Colonic mucosa (tissue), 4 donors: ENCODE measurements at regions not wholly inside any gene's neighbourhood (a gene's known extent, or its start where the extent isn't known, plus 50 kb on each side); places are given as distances from the start of the nearest gene placed in this dataset.

Source experiments
- DNase-seq: peaks from one replicate; pipeline ENCODE4 v3.0.0-alpha.2; 2020
- H3K27ac ChIP-seq: fragments of 200-600 bp; one replicate; pipeline ENCODE4 v1.8.0; 2021
- H3K27me3 ChIP-seq: fragments of 200-600 bp; one replicate; pipeline ENCODE4 v1.8.0; 2021
- H3K36me3 ChIP-seq: fragments of 200-600 bp; one replicate; pipeline ENCODE4 v1.8.0; 2021
- H3K4me1 ChIP-seq: fragments of 200-600 bp; one replicate; pipeline ENCODE4 v1.8.0; 2021; ENCODE audit warnings: mild to moderate bottlenecking
- H3K4me3 ChIP-seq: fragments of 200-600 bp; one replicate; pipeline ENCODE4 v1.8.0; 2021
- H3K9ac ChIP-seq, 2 donors: one replicate each; pipeline ENCODE4 v1.7.0; 2013; ENCODE audit warnings: control low read depth in 2 of 2, low read depth in 2 of 2, low read length in 2 of 2
- H3K9me3 ChIP-seq: fragments of 200-600 bp; one replicate; pipeline ENCODE4 v1.8.0; 2021
- intact Hi-C: fragments of 100-400 bp; cut with DNase I; formaldehyde crosslinking; loops from one replicate; pipeline ENCODE4 v1.14.1; 2022
- TF ChIP-seq, protein P1 (sequence below): fragments of 200-600 bp; IDR thresholded peaks from one replicate; pipeline ENCODE4 v1.8.0; 2022; ENCODE audit warnings: antibody characterized with exemption, mild to moderate bottlenecking
- donor health status: healthy.
- donor health status: DM: no; HTN: no; CAD: no.
- donor health status: DM: no; HTN: no; CAD: no.

DNA sequence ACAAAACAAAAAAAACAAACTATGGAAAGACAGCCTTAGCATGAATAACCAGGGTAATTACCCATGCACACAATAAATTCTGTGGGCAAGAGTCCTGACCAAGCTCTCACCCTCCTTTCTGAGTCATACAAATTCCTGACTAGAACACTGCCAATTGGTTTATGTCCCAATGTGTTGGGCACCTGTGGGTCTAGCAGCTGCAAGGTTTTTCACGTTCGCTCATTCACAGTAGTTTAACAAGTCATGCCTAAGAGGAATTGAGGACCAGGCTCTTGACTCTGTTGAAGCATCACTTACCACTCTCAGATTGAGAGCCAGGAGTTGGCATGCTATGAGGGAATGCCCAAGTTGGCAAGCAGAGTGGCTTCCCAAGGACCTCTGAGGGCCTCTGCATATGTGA lies 205.5 kb upstream of the SLC24A2 start:
- Histone ChIP-seq H3K27me3 (no peaks in the 10 kb centered on the region), H3K27ac (no peak overlapping the region), H3K36me3 (no peaks in the 10 kb centered on the region), H3K9me3 (no peaks in the 10 kb centered on the region), H3K4me3 (no peak overlapping the region), H3K4me1 (no peaks in the 10 kb centered on the region), H3K9ac (no peak overlapping the region)
- TF ChIP-seq, protein P1, sequence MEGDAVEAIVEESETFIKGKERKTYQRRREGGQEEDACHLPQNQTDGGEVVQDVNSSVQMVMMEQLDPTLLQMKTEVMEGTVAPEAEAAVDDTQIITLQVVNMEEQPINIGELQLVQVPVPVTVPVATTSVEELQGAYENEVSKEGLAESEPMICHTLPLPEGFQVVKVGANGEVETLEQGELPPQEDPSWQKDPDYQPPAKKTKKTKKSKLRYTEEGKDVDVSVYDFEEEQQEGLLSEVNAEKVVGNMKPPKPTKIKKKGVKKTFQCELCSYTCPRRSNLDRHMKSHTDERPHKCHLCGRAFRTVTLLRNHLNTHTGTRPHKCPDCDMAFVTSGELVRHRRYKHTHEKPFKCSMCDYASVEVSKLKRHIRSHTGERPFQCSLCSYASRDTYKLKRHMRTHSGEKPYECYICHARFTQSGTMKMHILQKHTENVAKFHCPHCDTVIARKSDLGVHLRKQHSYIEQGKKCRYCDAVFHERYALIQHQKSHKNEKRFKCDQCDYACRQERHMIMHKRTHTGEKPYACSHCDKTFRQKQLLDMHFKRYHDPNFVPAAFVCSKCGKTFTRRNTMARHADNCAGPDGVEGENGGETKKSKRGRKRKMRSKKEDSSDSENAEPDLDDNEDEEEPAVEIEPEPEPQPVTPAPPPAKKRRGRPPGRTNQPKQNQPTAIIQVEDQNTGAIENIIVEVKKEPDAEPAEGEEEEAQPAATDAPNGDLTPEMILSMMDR = no peak
- no peak for DNase-seq
- intact Hi-C loops = no loop called here

DNA sequence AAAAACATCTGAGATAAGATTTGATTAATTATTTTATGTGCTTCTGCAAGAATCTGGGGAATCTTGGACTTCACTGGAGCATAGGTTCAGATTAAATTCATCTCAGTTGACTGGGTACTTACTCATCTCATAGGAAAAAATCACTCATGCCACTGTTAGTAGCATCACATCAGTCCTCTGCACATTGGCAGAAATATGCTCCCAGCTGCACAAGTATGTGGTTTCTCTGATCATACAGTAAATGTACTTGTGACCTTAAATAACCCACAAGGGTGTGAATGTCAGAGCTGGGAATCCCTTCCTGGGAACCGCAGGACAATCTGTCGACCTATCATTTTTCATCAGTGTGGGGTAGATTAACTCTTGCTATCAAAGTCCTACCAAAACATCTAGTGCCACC lies 203.7 kb upstream of the SLC24A2 start:
- Histone ChIP-seq H3K9ac (no peak overlapping the region), H3K4me1 (no peaks in the 10 kb centered on the region), H3K9me3 (no peaks in the 10 kb centered on the region), H3K36me3 (no peaks in the 10 kb centered on the region), H3K27me3 (no peaks in the 10 kb centered on the region), H3K4me3 (no peak overlapping the region), H3K27ac (no peak overlapping the region)
- no peak for DNase-seq
- intact Hi-C loops = no loop called here
- TF ChIP-seq, protein P1 = no peak

DNA sequence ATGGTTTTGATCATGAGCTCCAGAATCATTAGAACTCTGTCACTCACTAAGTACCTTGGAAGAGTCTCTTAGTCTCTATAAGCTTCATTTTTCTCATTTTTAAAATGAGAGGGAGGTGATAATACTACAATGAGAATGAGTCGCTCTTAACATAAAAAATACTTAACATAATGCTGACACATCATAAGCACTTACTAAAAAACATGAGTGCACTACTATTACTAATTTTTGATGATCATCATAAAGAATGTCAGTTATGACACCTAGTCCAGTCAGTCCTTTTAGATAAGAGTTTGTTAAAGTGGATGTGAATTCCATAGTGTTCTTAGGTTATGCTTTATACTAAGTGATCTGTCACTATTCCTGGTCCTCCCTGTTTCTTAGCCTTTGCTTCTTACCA lies 200.4 kb upstream of the SLC24A2 start:
- Histone ChIP-seq H3K9ac (no peak overlapping the region), H3K4me3 (no peak overlapping the region), H3K27ac (no peak overlapping the region), H3K9me3 (no peaks in the 10 kb centered on the region), H3K4me1 (no peaks in the 10 kb centered on the region), H3K36me3 (no peaks in the 10 kb centered on the region), H3K27me3 (no peaks in the 10 kb centered on the region)
- TF ChIP-seq, protein P1 = no peak
- no peak for DNase-seq
- intact Hi-C loops = no loop called here

DNA sequence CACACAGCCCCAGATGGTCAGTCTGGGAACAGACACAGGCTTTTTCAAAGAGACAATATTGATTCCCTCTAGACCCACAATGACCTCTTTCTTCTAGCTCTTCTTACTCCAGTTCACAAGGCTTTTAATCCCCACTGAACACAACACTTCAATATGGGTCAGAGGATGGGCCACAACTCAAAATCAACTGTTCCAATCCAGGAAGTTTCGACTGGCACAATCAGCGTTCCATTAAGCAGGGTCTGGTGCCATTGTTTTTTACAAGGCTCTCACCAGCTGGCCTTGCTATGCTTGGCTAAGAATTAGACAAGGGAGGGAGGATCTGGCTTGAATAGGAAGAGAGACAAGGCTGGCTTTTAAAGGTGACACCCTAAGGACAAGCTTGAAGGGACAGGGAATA lies 199.4 kb upstream of the SLC24A2 start:
- Histone ChIP-seq H3K27ac (no peak overlapping the region), H3K4me3 (no peak overlapping the region), H3K36me3 (no peaks in the 10 kb centered on the region), H3K9ac (no peak overlapping the region), H3K4me1 (no peaks in the 10 kb centered on the region), H3K27me3 (no peaks in the 10 kb centered on the region), H3K9me3 (no peaks in the 10 kb centered on the region)
- TF ChIP-seq, protein P1 = no peak
- intact Hi-C loops = no loop called here
- DNase-seq = no peak

DNA sequence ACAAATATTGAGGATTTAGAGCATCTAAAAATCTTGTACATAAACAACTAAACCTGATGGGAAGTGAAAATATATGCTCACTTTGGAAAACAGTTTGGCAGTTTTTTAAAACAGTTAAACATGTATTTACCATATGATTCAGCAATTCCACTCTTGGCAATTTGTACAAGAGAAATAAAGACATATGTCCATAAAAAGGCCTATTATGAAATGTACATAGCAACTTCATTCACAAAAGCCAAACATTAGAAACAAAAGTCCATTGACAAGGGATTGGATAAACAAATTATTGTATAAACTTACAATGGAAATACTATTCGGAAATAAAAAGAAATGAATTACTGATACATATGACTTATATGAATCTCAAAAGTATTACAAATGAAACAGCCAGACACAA lies 196.2 kb upstream of the SLC24A2 start:
- H3K36me3 ChIP-seq = no peaks in the 10 kb centered on the region
- H3K9me3 ChIP-seq = no peaks in the 10 kb centered on the region
- intact Hi-C loops = no loop called here
- DNase-seq = no peak
- TF ChIP-seq, protein P1 = no peak
- no peak overlapping the region for H3K4me3 ChIP-seq
- no peak overlapping the region for H3K27ac ChIP-seq
- H3K4me1 ChIP-seq = no peaks in the 10 kb centered on the region
- H3K27me3 ChIP-seq = no peaks in the 10 kb centered on the region
- H3K9ac ChIP-seq = no peak overlapping the region

DNA sequence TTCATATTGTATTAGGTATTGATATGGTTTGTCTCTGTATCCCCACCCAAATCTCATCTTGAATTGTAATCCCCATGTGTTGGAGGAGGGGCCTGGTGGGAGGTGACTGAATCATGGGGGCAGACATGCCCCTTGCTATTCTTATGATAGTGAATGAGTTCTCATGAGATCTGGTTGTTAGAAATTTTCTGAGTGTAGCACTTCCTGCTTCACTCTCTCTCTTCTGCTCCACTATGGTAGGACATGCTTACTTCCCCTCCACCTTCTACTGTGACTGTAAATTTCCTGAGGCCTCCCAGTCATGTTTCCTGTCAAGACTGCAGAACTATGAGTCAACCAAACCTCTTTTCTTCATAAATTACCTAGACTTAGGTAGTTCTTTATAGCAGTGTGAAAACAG lies 187.4 kb upstream of the SLC24A2 start:
- TF ChIP-seq, protein P1 = no peak
- no peaks in the 10 kb centered on the region for H3K4me1 ChIP-seq
- intact Hi-C loops = no loop called here
- no peak overlapping the region for H3K9ac ChIP-seq
- H3K27me3 ChIP-seq = no peaks in the 10 kb centered on the region
- no peak overlapping the region for H3K27ac ChIP-seq
- no peak overlapping the region for H3K4me3 ChIP-seq
- no peaks in the 10 kb centered on the region for H3K9me3 ChIP-seq
- no peak for DNase-seq
- H3K36me3 ChIP-seq = no peaks in the 10 kb centered on the region
